ENCODE measurements at regions not wholly inside any gene's neighbourhood (a gene's known extent, or its start where the extent isn't known, plus 50 kb on each side); places are given as distances from the start of the nearest gene placed in this dataset.

DNA sequence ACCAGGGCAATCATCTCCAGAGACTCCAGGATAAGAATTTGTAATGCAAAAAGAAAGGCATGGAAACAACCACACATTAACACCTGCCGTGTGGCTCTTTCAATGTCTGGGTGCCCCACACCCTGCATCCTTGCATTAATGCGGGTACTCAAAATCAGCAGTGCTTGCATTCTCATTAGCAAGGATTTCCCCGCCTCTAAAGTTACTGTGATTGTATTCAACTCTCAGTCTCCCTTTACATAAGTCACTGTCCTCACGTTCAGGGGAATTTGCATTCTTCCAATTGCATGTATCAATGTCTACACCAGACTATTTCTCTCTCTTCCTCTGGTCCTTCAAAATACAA, 324.3 kb downstream of the FOXL1 start:
- no peak for DNase-seq (ENCODE audit: low read depth in 1 of 2, low spot score in 1 of 2)

- DNase-seq (ENCODE audit: low read depth in 1 of 2, low spot score in 1 of 2), result no peak
Measured at GRCh38 chr16:86903068-86903467, 324.7 kb downstream of the FOXL1 start.

DNA sequence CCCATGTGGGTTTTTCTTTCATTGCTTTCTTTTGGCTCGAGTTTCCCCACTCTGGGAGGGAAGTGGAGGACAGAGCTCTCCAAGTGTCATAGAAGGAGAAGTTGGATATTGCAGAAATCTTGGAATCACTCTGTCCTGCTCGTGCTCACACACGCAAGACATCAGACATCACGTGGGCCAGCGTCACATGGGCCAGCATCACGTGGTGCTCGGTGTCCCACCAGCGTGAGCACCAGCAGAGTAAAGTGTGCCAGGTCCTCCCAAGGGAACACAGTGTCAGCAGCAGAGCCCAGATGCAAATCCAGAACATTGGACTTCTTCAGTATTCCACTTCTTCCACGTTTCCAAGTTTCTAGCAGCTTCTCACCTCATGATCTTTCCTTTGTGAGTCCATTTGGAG, 327.0 kb downstream of the FOXL1 start:
- no peak for DNase-seq (ENCODE audit: low read depth in 1 of 2, low spot score in 1 of 2)

- DNase-seq (ENCODE audit: low read depth in 1 of 2, low spot score in 1 of 2), result no peak
Measured at GRCh38 chr16:86906623-86907022, 328.3 kb downstream of the FOXL1 start.

DNA sequence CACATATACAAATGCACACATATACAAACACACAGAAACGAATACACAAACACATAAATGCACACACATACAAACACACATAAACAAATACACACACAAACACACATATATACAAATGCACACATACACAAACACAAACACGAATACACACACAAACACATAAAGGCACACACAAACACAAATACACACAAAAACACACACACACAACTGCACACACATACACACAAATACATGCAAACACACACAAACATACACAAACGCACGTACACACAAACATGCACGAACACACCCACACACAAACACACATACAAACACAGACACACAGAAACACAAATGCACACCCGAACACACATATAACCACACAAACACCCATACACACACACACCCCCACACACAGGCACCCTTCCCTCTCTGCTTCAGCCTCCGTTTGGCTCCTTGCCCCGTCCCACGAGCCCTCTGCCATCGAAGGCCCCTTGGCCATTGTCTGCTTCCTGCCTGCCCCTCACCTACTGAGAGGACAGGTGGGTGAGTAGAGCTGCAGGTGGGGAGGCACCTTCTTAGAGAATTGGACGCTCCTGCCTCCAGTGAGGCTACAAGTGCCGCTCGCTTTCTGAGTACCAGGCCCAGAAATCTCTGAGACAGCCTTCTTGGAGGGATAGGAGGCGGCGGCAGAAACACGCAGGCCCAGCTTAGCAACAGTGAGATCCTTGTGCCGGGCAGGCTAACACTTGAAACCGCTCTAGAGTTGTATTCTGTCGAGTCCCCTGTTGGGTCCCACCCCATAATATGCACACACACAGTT, 331.2 kb downstream of the FOXL1 start:
- no peak for DNase-seq (ENCODE audit: low read depth in 1 of 2, low spot score in 1 of 2)

DNA sequence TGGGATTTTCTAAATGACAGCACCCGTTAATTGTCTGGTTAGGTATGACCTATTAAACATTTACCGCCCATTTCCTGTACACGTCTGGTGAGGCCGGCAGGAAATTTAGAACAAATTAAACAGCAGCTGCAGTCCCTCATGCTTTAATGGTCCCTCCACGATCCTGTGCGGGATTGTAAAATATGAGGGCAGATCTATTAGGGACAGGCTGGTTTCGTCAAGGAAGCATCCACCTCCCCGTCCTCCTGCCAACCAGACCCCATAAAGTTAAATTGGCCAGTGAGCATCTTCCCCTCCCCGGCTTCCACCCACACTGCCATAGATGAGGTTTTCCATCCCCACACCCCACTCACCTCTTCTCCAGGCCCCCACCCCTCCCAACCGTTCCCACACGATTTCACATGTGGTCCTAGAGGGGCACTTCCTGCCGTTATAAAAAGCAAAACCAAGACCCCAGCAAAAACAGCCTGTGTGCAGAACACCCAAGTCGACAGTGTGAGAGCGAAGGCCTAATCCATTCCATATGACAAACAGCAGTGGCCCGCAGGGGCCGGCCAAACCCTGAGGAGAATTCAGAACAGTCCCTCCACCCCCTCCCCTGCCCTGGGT, 331.9 kb downstream of the FOXL1 start:
- DNase-seq (ENCODE audit: low read depth in 1 of 2, low spot score in 1 of 2), result no peak

GRCh38 chr16:86911437-86911958, 333.1 kb downstream of the FOXL1 start:
- DNase-seq (ENCODE audit: low read depth in 1 of 2, low spot score in 1 of 2), result no peak

- no peak for DNase-seq (ENCODE audit: low read depth in 1 of 2, low spot score in 1 of 2)
Measured at GRCh38 chr16:86913886-86914285, 335.5 kb downstream of the FOXL1 start.

DNA sequence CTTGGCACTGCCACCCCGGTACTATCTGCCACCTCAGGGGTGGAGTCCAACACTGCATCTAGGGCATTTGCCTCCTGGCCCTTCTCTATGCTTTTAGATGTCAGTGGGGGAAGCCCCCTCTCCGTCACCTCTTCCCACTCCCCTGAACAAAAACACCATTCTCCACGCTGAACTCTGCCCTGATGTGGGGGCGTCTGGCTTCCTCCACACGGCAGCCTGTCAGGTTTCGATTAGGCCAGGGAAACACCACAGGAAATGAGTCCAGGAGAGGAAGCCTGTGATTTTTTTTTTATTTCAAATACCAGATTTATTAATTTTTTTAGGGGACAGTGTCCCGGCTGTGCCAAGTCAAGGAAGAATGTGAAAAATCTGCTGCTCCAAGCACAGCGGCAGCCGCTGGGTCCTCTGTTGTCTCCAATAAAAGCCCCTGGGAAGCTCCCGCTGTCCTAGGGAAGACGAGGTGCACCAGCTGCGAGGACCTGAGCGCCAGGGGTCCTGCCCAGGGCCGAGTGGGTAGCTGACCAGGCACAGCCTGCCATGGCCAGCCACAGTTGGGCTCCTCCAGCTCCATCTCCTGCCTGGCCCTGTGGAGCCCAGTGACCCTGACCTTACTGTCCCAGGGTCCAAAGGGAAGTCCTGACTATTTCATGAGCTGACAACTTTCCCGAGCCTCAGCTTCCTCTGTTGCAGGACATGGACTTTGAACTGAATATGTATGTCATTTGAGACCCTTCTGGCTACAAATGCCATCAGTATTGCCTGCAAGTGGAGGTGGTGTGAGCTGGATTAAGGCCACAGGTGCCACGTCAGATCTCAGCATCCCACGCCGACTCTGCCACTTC, 336.7 kb downstream of the FOXL1 start:
- DNase-seq (ENCODE audit: low read depth in 1 of 2, low spot score in 1 of 2), result no peak

GRCh38 chr16:86917471-86918365, 339.4 kb downstream of the FOXL1 start:
- DNase-seq (ENCODE audit: low read depth in 1 of 2, low spot score in 1 of 2), result no peak

GRCh38 chr16:86918637-86919036, 340.3 kb downstream of the FOXL1 start:
- no peak for DNase-seq (ENCODE audit: low read depth in 1 of 2, low spot score in 1 of 2)

- no peak for DNase-seq (ENCODE audit: low read depth in 1 of 2, low spot score in 1 of 2)
Measured at GRCh38 chr16:86919078-86919477, 340.7 kb downstream of the FOXL1 start.

DNA sequence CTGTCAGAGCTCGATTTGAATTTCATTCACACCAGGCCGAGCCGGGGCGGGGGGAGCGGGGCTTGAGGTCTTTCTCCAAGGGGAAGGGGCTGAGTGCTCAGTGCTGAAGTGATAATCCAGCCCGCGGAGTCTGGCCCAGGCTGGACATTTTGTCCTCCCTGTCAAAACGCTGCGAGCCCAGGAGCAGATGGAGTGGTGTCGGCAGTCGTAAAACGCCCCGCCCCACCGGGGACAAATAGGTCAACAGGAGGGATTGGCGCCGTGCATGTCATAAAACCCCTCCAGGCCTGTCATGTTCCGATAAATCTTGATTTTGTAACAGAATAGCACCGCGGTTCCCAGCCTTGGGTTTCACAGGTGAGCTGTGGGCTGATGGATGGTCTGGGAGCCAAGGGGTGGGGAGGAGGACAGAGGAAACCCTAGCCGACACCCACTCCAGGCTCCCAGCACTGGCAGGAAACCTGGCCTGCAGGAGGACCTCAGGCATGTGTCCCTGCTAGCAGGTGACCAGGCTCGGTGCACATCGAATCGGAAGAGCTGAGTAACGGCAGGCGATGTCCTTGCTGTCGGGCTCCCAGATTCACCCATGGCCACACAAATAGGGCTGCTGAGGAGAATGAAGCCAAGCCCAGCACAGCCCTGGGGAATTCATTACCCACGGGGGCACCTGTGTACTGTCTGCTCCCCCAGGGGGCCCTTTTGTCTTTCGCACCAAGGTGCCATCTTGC, 341.4 kb downstream of the FOXL1 start:
- no peak for DNase-seq (ENCODE audit: low read depth in 1 of 2, low spot score in 1 of 2)

- no peak for DNase-seq (ENCODE audit: low read depth in 1 of 2, low spot score in 1 of 2)
Measured at GRCh38 chr16:86921289-86921688, 342.9 kb downstream of the FOXL1 start.

- no peak for DNase-seq (ENCODE audit: low read depth in 1 of 2, low spot score in 1 of 2)
Measured at GRCh38 chr16:86922311-86922710, 344.0 kb downstream of the FOXL1 start.

DNA sequence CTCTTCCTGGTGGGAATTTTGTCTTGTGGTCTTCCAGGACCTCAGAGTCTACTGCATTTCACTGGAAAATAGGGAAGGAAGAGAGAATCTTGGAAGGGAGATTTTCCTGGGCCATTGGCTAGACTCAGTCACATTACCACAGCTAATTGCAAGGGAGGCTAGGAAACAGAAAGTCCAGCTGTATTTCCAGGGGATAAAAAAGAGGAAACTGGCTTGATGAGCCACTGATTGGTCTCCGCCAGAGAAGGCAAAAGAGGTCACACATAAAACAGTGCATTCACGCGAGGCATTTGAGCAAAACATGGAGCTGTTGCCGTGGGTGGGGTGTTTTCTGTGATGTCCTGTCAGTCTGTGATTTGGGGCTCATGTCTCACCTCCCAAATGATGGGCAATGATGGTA, 345.3 kb downstream of the FOXL1 start:
- DNase-seq (ENCODE audit: low read depth in 1 of 2, low spot score in 1 of 2), result no peak

DNA sequence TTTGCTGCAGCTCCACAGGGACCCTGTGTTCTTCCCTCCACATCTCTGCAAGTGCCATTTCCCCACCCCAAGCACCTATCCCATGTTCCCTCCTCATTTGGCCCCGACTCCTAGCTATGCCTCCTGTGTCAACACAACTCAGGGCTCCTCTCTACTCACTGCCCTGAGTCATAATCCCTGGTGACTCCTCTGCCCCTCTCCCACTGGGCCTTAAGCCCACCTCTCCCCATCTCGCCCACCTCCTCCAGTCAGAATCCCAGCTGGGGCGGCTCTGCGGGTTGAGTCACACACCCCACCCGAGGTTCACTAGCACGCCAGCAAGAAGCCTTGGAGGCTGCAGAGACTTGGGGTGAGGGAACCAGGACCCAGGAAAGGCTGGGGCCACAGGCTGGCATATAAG, 346.2 kb downstream of the FOXL1 start:
- no peak for DNase-seq (ENCODE audit: low read depth in 1 of 2, low spot score in 1 of 2)

GRCh38 chr16:86925067-86925791, 346.9 kb downstream of the FOXL1 start:
- DNase-seq (ENCODE audit: low read depth in 1 of 2, low spot score in 1 of 2), result no peak
